ENCODE measurements at regions not wholly inside any gene's neighbourhood (a gene's known extent, or its start where the extent isn't known, plus 50 kb on each side); places are given as distances from the start of the nearest gene placed in this dataset.

DNA sequence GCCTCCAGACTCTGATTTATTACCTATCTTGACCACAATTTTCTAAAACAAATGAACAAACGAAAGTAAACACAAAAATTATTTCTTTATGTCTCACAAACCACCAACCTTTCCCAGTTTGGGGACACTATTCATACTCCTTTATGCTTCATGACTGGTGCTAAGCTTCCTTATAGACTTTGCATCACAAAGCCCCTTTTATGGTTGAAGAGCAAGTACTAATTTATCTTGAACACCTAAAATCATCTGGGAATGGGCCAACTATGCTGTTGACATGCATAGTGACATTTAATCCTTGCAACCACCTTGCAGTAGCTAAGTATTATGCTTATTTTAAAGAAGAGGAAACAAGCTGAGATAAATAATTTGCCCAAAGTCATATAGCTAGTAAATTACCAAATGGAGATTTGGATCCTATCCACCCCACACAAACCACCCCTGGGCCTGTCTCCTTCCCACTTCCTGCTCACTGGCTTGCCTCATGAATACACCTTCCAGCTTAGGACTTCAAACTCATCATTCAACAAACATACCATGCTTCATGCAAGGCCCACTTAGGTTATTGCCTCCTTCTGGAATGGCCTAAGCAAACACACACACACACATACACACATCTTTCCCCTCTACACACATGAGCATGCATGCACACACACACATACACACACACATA, 192.2 kb downstream of the PLPP3 start:
- DNase-seq = no peak
- TF ChIP-seq, protein P1, sequence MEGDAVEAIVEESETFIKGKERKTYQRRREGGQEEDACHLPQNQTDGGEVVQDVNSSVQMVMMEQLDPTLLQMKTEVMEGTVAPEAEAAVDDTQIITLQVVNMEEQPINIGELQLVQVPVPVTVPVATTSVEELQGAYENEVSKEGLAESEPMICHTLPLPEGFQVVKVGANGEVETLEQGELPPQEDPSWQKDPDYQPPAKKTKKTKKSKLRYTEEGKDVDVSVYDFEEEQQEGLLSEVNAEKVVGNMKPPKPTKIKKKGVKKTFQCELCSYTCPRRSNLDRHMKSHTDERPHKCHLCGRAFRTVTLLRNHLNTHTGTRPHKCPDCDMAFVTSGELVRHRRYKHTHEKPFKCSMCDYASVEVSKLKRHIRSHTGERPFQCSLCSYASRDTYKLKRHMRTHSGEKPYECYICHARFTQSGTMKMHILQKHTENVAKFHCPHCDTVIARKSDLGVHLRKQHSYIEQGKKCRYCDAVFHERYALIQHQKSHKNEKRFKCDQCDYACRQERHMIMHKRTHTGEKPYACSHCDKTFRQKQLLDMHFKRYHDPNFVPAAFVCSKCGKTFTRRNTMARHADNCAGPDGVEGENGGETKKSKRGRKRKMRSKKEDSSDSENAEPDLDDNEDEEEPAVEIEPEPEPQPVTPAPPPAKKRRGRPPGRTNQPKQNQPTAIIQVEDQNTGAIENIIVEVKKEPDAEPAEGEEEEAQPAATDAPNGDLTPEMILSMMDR (IDR thresholded peaks at IDR 0.05; ENCODE audit: low read depth, low read length) = no peak
- no peak overlapping the region for H3K4me3 ChIP-seq (ENCODE audit: low read depth, low read length)
- H3K27me3 ChIP-seq = no peaks in the 10 kb centered on the region
- H3K9me3 ChIP-seq = no peaks in the 10 kb centered on the region
- no peaks in the 10 kb centered on the region for H3K36me3 ChIP-seq
- H3K4me1 ChIP-seq = no peaks in the 10 kb centered on the region

DNA sequence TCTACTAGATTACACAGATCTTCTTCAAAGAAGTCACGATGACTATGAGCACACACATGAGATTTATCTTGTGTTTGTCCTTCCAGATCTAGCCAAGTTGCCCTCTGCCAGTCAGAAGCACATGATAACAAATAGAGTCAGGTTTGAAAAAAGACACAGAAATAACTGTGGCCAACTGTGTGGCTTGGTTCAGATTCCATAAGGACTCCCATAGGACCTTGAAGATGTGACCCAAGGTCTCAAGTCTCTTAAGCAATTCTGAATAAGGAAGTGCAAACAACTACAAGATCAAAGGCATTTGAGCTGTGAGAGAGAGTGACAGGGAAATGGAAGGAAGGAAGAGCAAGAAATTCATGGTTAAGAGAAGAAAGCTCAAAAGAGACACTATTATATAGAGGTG, 194.0 kb downstream of the PLPP3 start:
- Histone ChIP-seq H3K4me3 (ENCODE audit: low read depth, low read length) (no peak overlapping the region), H3K36me3 (no peaks in the 10 kb centered on the region), H3K4me1 (no peaks in the 10 kb centered on the region), H3K9me3 (no peaks in the 10 kb centered on the region), H3K27me3 (no peaks in the 10 kb centered on the region)
- DNase-seq = no peak
- TF ChIP-seq, protein P1 (IDR thresholded peaks at IDR 0.05; ENCODE audit: low read depth, low read length) = no peak

DNA sequence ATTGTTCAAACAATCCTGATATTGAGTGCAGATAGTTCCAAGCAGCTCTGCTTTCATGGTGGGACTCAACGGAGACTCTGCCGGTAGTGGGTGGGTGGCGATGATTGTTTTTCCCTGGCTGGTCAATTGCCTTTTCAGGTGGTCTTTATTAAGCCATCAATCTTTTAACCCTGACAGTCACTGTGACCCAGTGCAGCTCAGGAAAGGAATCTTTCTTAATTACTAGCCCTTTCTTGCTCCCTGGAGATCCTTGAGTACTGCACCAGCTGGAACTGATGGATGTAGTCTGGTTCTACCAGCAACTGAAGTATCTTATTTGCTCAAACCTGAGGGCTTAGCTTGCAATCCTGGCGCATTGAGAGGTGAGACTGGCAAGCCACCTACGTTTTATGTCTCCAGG, 196.4 kb downstream of the PLPP3 start:
- no peaks in the 10 kb centered on the region for H3K27me3 ChIP-seq
- H3K9me3 ChIP-seq = no peaks in the 10 kb centered on the region
- TF ChIP-seq, protein P1 (IDR thresholded peaks at IDR 0.05; ENCODE audit: low read depth, low read length) = no peak
- H3K4me1 ChIP-seq = 0 out of 2 replicates have a peak, but pooled peaks cover under 1% of the 10 kb centered on the region
- DNase-seq = no peak
- H3K4me3 ChIP-seq (ENCODE audit: low read depth, low read length) = no peak overlapping the region
- H3K36me3 ChIP-seq = no peaks in the 10 kb centered on the region

DNA sequence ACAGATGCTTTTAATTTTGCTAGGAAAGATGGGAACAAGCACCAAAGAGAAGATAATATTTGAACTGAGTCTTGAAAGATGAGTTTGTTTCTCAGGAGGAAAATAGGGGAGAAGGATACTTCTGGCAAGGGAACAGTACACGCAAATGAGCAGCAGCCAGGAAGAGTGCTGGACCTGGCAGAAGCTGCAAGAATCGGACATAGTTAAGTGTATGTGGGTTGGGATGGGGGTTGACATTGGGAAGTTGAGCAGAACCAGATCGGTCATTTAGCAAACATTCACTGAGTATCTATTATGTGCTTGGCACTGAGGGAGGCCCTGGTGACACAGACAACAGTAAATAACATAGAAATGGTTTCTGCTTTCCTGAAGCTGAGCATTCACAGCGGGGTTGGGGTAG, 198.8 kb downstream of the PLPP3 start:
- H3K27me3 ChIP-seq = no peaks in the 10 kb centered on the region
- no peaks in the 10 kb centered on the region for H3K9me3 ChIP-seq
- no peak overlapping the region for H3K4me3 ChIP-seq (ENCODE audit: low read depth, low read length)
- H3K36me3 ChIP-seq = no peaks in the 10 kb centered on the region
- TF ChIP-seq, protein P1 (IDR thresholded peaks at IDR 0.05; ENCODE audit: low read depth, low read length) = no peak
- 0 out of 2 replicates have a peak, but pooled peaks cover 5% of the 10 kb centered on the region for H3K4me1 ChIP-seq
- no peak for DNase-seq

DNA sequence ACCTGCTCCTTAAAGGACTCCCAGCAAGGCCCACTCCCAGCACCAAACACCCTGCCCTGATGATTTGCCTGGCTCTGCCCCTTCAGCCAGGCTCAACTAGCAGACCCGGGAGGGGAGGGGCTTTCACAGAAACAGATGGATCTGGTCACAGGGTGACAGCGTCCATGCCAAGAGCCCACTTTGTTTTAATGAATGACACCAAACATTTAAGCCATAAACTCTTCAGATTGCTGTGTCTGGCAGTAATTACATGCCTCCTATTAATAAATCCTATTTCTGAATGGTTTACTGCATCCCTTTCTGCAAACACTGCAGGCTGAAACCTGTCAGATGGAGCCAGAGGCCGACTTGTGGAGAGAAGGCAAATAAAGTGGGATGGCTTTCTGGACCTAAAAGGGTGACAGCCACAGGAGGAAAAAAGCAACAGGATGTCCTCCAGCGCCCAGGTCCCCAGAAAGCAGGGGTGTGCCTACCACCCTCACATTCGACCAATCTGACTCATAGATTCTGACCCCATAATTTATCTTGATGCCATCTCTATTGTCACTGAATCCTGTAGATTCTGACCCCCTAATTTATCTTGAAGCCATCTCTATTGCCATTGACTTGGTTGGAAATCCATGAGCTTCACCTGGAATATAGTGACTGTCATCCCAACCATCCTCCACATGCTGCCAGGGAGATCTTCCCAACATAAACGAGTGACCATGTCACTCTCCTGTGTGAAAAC, 200.9 kb downstream of the PLPP3 start:
- no peaks in the 10 kb centered on the region for H3K36me3 ChIP-seq
- peaks cover 10% of the 10 kb centered on the region for H3K4me1 ChIP-seq
- H3K27me3 ChIP-seq = no peaks in the 10 kb centered on the region
- TF ChIP-seq, protein P1 (IDR thresholded peaks at IDR 0.05; ENCODE audit: low read depth, low read length) = peak; percentile 25
- peak; percentile 69 for DNase-seq
- no peaks in the 10 kb centered on the region for H3K9me3 ChIP-seq
- H3K4me3 ChIP-seq (ENCODE audit: low read depth, low read length) = no peak overlapping the region

DNA sequence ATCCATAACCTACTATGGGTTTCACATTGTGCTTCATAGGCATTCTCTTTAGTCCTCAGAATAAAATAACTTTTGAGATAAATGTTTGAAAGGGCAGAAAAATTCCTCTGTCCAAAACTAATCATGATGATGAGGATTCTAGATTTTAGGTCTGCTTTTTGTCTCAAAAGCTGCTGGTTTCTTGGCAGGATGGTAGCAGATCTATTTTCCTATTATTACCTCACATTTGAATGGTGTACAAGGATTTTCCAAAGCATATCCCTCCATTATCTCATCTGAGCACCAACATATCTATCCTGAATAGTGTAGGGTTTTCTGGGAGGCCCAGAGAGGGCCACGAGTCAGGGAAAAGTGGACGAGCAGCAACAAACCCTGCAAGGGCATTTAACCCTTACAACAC, 201.9 kb downstream of the PLPP3 start:
- TF ChIP-seq, protein P1 (IDR thresholded peaks at IDR 0.05; ENCODE audit: low read depth, low read length) = no peak
- Histone ChIP-seq H3K27me3 (no peaks in the 10 kb centered on the region), H3K36me3 (no peaks in the 10 kb centered on the region), H3K9me3 (no peaks in the 10 kb centered on the region), H3K4me3 (ENCODE audit: low read depth, low read length) (no peak overlapping the region), H3K4me1 (peaks cover 10% of the 10 kb centered on the region)
- no peak for DNase-seq
